Fibroblast of villous mesenchyme (primary cell): ENCODE measurements at regions not wholly inside any gene's neighbourhood (a gene's known extent, or its start where the extent isn't known, plus 50 kb on each side); places are given as distances from the start of the nearest gene placed in this dataset.
A peak's percentile ranks its signal among the peaks of the same experiment; 100 is the strongest.

Source experiments
- DNase-seq: peaks from one replicate; pipeline ENCODE4 v3.0.0-alpha.2; 2010; ENCODE audit warnings: low read depth
- H3K4me3 ChIP-seq: 2 replicates; pipeline ENCODE4 v1.5.1; 2011; ENCODE audit warnings: low read depth, mild to moderate bottlenecking, low read length
- TF ChIP-seq, protein P1 (sequence below): IDR thresholded peaks from 2 replicates; pipeline ENCODE4 v1.5.1; 2012; ENCODE audit warnings: low read depth, mild to moderate bottlenecking, low read length; ENCODE audit not compliant: insufficient read depth

DNA sequence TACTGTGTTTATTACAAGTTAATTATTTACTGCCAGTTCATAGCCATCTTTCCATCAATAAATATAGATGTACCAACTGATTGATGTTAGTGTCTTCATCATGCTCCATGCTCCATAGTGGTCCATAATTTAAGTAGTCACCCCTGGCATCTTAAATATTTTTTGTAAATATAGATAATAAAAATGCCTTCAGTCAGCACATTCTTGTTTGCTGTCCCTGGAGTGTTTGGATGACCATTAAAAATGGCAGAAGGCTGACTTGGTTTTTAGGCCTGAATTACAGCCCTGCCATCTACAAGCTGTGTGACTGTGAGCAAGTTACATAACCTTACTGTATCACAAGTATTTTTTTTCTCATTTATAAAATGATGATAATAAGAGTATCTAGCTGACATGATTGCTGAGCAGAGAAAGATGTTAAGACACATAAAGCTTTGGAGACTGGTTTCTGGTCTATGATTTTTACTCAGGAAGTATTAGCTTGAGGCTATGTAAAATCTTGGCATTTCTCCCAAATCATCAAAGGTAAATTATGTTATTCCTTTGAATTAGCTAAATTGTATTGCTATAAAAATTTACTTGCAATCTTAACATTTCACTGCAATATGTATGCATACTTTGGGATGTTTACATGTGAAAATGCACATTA lies 427.2 kb downstream of the USP25 start:
- no peak for DNase-seq
- no peak overlapping the region for H3K4me3 ChIP-seq
- TF ChIP-seq, protein P1, sequence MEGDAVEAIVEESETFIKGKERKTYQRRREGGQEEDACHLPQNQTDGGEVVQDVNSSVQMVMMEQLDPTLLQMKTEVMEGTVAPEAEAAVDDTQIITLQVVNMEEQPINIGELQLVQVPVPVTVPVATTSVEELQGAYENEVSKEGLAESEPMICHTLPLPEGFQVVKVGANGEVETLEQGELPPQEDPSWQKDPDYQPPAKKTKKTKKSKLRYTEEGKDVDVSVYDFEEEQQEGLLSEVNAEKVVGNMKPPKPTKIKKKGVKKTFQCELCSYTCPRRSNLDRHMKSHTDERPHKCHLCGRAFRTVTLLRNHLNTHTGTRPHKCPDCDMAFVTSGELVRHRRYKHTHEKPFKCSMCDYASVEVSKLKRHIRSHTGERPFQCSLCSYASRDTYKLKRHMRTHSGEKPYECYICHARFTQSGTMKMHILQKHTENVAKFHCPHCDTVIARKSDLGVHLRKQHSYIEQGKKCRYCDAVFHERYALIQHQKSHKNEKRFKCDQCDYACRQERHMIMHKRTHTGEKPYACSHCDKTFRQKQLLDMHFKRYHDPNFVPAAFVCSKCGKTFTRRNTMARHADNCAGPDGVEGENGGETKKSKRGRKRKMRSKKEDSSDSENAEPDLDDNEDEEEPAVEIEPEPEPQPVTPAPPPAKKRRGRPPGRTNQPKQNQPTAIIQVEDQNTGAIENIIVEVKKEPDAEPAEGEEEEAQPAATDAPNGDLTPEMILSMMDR = no peak

DNA sequence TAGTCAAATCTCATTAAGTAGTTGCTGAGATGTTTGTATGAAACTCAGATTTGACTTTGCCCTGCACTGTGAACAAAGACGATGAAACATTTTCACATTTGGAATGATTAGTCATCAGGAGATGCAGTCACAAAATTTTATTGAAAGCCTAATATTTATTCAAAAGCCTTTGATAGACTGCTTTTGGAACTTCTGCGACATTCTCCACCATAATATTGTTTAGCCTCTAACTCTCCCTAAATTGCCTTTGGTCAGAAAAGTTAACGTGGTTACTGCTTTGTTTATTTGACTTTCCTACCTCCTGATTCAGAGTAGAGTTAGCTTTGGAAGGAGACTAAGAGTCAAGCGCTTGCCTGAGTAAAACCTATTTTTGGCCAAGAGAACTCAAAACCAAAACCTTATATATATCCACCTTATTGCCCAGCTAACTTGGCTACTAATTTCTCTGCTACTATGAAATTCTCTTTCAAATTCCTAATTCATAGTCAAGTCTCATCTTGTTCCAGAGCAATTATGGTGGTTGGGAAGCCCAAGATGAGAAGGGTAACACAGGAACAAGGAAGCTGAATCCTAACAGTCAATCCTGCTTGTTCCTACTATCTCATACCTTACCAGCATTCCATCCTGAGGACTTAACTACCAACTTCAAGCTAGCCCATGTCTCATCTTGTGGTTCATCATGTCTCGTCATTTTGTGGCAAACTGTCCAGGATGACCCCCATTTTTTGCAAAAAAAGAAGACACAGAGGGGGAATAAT lies 429.6 kb downstream of the USP25 start:
- TF ChIP-seq, protein P1 = no peak
- DNase-seq = peak; percentile 12
- no peak overlapping the region for H3K4me3 ChIP-seq

DNA sequence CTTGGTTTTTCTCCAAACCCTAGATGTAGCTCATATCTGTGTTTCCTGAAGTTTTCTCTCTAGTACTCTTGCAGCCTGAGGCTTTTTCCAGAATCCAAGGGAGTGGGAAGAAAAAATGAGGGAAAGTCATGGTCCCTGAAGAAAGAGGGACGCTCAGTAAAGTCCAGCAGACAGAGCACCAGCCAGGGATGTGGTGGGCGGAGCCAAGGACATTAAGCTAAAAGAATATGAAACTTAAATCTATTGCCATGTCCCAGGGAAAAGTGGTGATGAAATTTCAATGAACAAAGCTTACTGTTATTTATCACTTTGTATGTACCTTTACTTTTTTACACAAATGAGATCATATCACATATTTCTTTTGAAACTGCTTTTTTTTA lies 430.2 kb downstream of the USP25 start:
- DNase-seq = no peak
- no peak overlapping the region for H3K4me3 ChIP-seq
- TF ChIP-seq, protein P1 = no peak

DNA sequence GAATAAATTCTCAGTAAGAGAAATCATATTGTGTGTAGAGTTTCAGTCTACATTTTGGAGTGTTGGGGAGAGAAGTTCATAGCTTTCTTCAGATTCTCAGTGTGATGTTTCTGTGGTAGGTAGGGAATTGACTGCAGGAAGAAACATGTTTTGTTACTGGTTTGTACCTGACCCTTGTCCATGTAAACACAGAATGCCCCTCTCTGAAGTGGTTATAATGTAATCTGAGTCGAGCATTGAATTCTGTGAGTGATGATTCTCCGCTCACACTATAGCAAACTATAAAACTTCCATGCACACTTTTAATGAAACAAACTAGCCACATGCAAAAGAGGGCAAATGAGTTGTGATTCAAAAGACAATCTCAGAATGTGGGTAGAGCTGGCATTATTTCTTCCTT lies 433.2 kb downstream of the USP25 start:
- H3K4me3 ChIP-seq = no peak overlapping the region
- DNase-seq = no peak
- TF ChIP-seq, protein P1 = no peak

DNA sequence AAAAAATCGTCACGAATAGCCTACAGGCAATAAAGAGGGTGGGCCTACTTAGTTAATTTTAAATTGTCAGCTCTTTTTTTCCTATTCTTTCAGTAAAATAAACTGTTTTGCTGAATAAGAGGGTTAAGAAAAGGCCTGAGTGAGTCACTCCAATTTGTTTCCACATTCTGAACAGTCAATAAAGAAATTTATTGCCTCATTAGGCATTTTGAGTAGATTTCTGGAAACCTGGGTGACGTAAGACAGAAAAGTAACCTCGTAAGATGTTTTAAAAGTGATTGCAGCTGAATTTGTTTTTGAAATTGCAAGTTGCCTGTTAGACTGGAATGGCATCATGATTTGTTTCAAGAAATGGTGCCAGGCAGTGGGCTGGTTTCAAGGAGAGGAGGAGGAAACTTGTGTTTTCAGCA lies 439.3 kb downstream of the USP25 start:
- no peak overlapping the region for H3K4me3 ChIP-seq
- DNase-seq = peak; percentile 67
- TF ChIP-seq, protein P1 = no peak

DNA sequence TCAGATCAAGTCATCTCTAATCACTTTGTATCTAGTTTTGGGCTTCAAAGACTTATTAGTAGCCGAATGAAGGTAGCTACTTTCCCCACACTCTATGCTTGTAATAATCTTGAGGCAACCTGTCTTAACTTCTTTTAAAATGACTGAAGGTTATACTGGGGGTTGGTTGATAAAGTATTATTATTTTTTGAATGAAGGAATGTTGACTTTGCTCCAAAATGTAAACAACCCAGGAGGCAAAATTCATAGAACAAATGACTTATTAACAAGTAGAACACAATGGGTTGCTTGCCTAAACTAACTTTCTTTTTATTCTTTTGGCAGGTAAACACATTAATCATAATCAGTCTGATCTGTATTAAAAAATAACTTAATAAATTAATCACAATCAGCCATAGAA lies 440.0 kb downstream of the USP25 start:
- H3K4me3 ChIP-seq = no peak overlapping the region
- no peak for DNase-seq
- TF ChIP-seq, protein P1 = no peak
